Panc1 (cell line): ENCODE measurements at regions not wholly inside any gene's neighbourhood (a gene's known extent, or its start where the extent isn't known, plus 50 kb on each side); places are given as distances from the start of the nearest gene placed in this dataset.

Experiments used
- CTCF ChIP-seq: fragments of 450-650 bp; IDR thresholded peaks from 2 replicates; pipeline ENCODE4 v1.5.1; 2017; ENCODE audit warnings: mild to moderate bottlenecking
- POLR2AphosphoS5 ChIP-seq: IDR thresholded peaks from 2 replicates; pipeline ENCODE4 v1.6.1; 2012; ENCODE audit warnings: mild to moderate bottlenecking, low read depth, low read length, moderate library complexity
- TF ChIP-seq, protein P1 (sequence below), 2 experiments: IDR thresholded peaks; 2 replicates each; pipeline ENCODE4 v1.6.1; 2011 to 2012; ENCODE audit warnings: low read depth in 2 of 2, control low read depth in 1 of 2, low read length in 1 of 2, mild to moderate bottlenecking in 1 of 2, moderate library complexity in 1 of 2; ENCODE audit not compliant: insufficient read depth in 1 of 2

DNA sequence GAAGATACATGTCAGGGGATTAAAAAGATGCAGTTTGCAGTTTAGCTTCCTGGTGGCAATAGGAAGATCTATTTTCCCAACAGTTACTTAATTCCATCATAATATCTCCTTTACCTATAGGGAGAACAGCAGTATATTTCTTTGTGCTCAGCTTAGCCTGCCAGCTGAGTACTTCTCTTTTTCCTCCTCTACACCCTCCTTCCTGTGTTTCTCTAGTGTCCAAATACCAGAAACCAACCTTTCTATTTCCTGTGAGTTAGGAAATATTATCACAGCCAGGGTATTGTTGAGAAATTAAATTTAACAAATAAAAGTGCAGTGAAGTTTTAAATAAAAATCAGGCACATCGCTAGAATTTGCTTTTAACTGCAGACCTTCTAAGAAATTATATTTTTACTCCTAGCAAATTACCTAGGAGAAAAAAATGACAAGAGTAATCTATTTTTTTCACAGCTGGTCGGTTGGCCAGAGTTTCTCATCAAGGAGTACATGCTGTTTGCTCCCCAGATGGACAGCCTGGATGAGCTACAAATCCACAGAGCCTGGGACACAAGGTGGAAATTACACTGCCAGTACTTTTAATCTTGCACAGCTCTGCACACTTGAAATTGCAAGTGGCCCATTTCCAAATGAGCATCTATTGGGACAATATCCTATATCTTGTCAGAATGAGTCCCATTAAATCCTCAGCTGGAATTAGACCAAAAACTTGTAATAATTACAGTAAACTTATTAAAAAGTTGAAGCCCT is 185.2 kb upstream of the CFAP20DC start:
- TF ChIP-seq CTCF: no peak
- no peak for TF ChIP-seq POLR2AphosphoS5
- TF ChIP-seq, protein P1, sequence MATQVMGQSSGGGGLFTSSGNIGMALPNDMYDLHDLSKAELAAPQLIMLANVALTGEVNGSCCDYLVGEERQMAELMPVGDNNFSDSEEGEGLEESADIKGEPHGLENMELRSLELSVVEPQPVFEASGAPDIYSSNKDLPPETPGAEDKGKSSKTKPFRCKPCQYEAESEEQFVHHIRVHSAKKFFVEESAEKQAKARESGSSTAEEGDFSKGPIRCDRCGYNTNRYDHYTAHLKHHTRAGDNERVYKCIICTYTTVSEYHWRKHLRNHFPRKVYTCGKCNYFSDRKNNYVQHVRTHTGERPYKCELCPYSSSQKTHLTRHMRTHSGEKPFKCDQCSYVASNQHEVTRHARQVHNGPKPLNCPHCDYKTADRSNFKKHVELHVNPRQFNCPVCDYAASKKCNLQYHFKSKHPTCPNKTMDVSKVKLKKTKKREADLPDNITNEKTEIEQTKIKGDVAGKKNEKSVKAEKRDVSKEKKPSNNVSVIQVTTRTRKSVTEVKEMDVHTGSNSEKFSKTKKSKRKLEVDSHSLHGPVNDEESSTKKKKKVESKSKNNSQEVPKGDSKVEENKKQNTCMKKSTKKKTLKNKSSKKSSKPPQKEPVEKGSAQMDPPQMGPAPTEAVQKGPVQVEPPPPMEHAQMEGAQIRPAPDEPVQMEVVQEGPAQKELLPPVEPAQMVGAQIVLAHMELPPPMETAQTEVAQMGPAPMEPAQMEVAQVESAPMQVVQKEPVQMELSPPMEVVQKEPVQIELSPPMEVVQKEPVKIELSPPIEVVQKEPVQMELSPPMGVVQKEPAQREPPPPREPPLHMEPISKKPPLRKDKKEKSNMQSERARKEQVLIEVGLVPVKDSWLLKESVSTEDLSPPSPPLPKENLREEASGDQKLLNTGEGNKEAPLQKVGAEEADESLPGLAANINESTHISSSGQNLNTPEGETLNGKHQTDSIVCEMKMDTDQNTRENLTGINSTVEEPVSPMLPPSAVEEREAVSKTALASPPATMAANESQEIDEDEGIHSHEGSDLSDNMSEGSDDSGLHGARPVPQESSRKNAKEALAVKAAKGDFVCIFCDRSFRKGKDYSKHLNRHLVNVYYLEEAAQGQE (IDR thresholded peaks at IDR 0.05; ENCODE audit: insufficient read depth in 1 of 2, low read depth in 2 of 2, low read length in 1 of 2): no peak
